ENCODE measurements at regions not wholly inside any gene's neighbourhood (a gene's known extent, or its start where the extent isn't known, plus 50 kb on each side); places are given as distances from the start of the nearest gene placed in this dataset.

DNA sequence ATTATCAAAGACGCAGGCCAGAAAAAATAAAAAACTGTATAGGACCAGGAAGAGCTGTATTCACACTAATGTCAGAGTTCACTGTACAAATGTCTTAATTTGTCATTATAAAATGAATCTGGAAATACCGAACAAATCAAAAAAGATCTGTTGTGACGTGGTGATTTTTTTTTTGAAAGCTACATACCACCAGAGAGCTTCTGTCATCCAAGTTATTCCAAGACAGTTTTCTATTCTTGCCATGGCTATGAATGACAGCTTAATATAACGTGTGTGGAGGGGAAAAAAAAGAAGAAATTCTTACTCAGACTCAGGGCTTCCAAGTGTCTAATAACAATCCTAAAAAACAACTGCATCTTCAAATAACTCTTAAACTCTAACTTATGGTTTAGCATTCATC is 328.8 kb upstream of the BTBD3 start:
- Histone ChIP-seq H3K36me3 (no peaks in the 10 kb centered on the region), H3K27ac (no peak overlapping the region), H3K9me3 (peaks cover 0 to 19% (median 6%) of the 10 kb centered on the region in 11 donors), H3K4me1 (no peaks in the 10 kb centered on the region), H3K4me3 (no peak overlapping the region), H3K27me3 (no peaks in the 10 kb centered on the region)
- ATAC-seq (no peak), DNase-seq (no peak)
- no peak for TF ChIP-seq CTCF (IDR thresholded peaks at IDR 0.05)
- 61 to 66% methylated on average over 4 of the region's 4 CpGs for WGBS, 2 donors
- intact Hi-C loops (cut with DNase I): no loop called here

GRCh38 chr20:11591965-11592364 is 325.7 kb upstream of the BTBD3 start:
- peaks cover 0 to 19% (median 6%) of the 10 kb centered on the region in 11 donors for H3K9me3 ChIP-seq
- TF ChIP-seq CTCF (IDR thresholded peaks at IDR 0.05): no peak
- H3K27ac ChIP-seq: no peak overlapping the region
- H3K36me3 ChIP-seq: no peaks in the 10 kb centered on the region
- no peak overlapping the region for H3K4me3 ChIP-seq
- no peaks in the 10 kb centered on the region for H3K4me1 ChIP-seq
- intact Hi-C loops (cut with DNase I): no loop called here
- ATAC-seq (no peak), DNase-seq (no peak)
- H3K27me3 ChIP-seq: no peaks in the 10 kb centered on the region

GRCh38 chr20:11604339-11604738 is 313.4 kb upstream of the BTBD3 start:
- 89% methylated on average over 1 of the region's 1 CpG for WGBS, 2 donors
- intact Hi-C loops (cut with DNase I): no loop called here
- Histone ChIP-seq H3K27me3 (peaks cover 0 to 4% (median 0%) of the 10 kb centered on the region in 7 donors), H3K4me1 (no peaks in the 10 kb centered on the region), H3K36me3 (no peaks in the 10 kb centered on the region), H3K9me3 (no peaks in the 10 kb centered on the region), H3K27ac (no peak overlapping the region), H3K4me3 (no peak overlapping the region)
- no peak for TF ChIP-seq CTCF (IDR thresholded peaks at IDR 0.05)
- DNase-seq: no peak
- no peak for ATAC-seq

GRCh38 chr20:11607047-11607446 is 310.6 kb upstream of the BTBD3 start:
- Histone ChIP-seq H3K4me1 (no peaks in the 10 kb centered on the region), H3K27me3 (peaks cover 0 to 4% (median 0%) of the 10 kb centered on the region in 7 donors), H3K9me3 (no peaks in the 10 kb centered on the region), H3K4me3 (no peak overlapping the region), H3K27ac (no peak overlapping the region), H3K36me3 (no peaks in the 10 kb centered on the region)
- no peak for ATAC-seq
- intact Hi-C loops (cut with DNase I): no loop called here
- no peak for DNase-seq
- 93% methylated on average over 5 of the region's 5 CpGs for WGBS, 2 donors
- no peak for TF ChIP-seq CTCF (IDR thresholded peaks at IDR 0.05)

DNA sequence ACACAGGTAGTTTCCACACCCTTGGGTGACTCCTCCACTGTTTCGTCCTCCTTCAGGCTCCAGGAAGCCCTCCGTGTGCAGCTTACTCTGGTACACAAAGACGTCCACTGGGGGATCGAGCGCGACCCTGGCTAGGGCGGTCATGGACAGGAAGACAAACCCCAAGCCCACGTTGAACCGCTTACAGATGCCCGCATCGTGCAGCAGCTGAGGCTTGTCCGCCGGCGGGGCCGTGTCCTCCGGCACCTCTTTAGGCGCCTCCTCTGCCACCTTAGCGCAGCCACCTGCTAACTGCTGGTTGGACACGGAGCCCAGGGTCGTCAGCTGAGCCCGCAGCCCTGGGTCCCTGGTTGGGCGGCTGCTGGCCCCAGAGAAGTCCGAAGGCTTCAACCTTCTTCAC is 309.0 kb upstream of the BTBD3 start:
- intact Hi-C loops (cut with DNase I): no loop called here
- no peak for TF ChIP-seq CTCF (IDR thresholded peaks at IDR 0.05)
- Histone ChIP-seq H3K27me3 (peaks cover 0 to 4% (median 0%) of the 10 kb centered on the region in 7 donors), H3K4me1 (no peaks in the 10 kb centered on the region), H3K27ac (no peak overlapping the region), H3K4me3 (no peak overlapping the region), H3K9me3 (no peaks in the 10 kb centered on the region), H3K36me3 (no peaks in the 10 kb centered on the region)
- 94 to 96% methylated on average over 23 of the region's 23 CpGs for WGBS, 2 donors
- DNase-seq: peak in 1 of 2 donors; percentile 3
- ATAC-seq: no peak
